GM12878 (cell line): ENCODE measurements at regions not wholly inside any gene's neighbourhood (a gene's known extent, or its start where the extent isn't known, plus 50 kb on each side); places are given as distances from the start of the nearest gene placed in this dataset.

Source experiments
- ATAC-seq: fragments of 200-7000 bp; cut with Tn5 transposase; 3 replicates; pipeline ENCODE4 v1.9.1; 2020; ENCODE audit warnings: mild to moderate bottlenecking, moderate library complexity
- BruUV-seq: library from RNA; stranded (reverse); fragments of 400-500 nt; replicated peaks from 2 replicates; lab custom pipeline; 2021; lab: Mats Ljungman, UMichigan
- CTCF ChIA-PET: fragments of 300-600 bp; sonication (Branson Sonifier 250); formaldehyde crosslinking; extraction: SDS; loops from one replicate; lab custom pipeline; 2021; ENCODE audit warnings: inconsistent platforms; lab: Yijun Ruan, JAX
- POLR2A ChIA-PET: fragments of 350-600 bp; formaldehyde crosslinking; extraction: SDS; loops from one replicate; lab custom pipeline; 2021; ENCODE audit warnings: inconsistent platforms; lab: Charles Lee
- RAD21 ChIA-PET: fragments of 300-600 bp; sonication (Branson Sonifier 250); formaldehyde crosslinking; loops from one replicate; lab custom pipeline; 2023; ENCODE audit warnings: antibody characterized with exemption; ENCODE audit not compliant: unreplicated experiment; lab: Charles Lee
- SMC1A ChIA-PET: fragments of 300-600 bp; sonication (Branson Sonifier 250); formaldehyde crosslinking; loops from one replicate; lab custom pipeline; 2023; ENCODE audit not compliant: unreplicated experiment, uncharacterized antibody; lab: Charles Lee
- DNase-seq: peaks from one replicate; pipeline ENCODE4 v3.0.0-alpha.2; 2011; ENCODE audit warnings: low read depth, low spot score
- FAIRE-seq: peaks from 3 replicates; lab custom pipeline; 2011; peaks lifted over from hg19 to GRCh38; lab: Jason Lieb, UNC
- H2AFZ ChIP-seq: 2 replicates; pipeline ENCODE4 v1.6.0; 2011; ENCODE audit warnings: low read depth, low read length, control low read depth; ENCODE audit not compliant: control insufficient read depth
- H3K27ac ChIP-seq: 2 replicates; pipeline ENCODE4 v1.5.1; 2011; ENCODE audit warnings: control low read depth; ENCODE audit not compliant: control insufficient read depth, insufficient read depth
- H3K27me3 ChIP-seq, 2 experiments: replicated peaks in 1 of 2; 2 replicates each; pipeline versions ENCODE4 v1.6.0 to v1.6.1; 2011; ENCODE audit warnings: low read length in 1 of 2; ENCODE audit not compliant: control insufficient read depth in 2 of 2, insufficient read depth in 2 of 2
- H3K36me3 ChIP-seq, 2 experiments: 2 replicates each; pipeline ENCODE4 v1.5.1; 2011; ENCODE audit warnings: low read length in 1 of 2; ENCODE audit not compliant: control insufficient read depth in 2 of 2, insufficient read depth in 2 of 2
- H3K4me1 ChIP-seq: 2 replicates; pipeline ENCODE4 v1.6.1; 2011; ENCODE audit warnings: mild to moderate bottlenecking, low read length, moderate library complexity, mixed read lengths; ENCODE audit not compliant: control insufficient read depth, insufficient read depth
- H3K4me2 ChIP-seq: 2 replicates; pipeline ENCODE4 v1.6.0; 2011; ENCODE audit warnings: control low read depth; ENCODE audit not compliant: control insufficient read depth, insufficient read depth
- H3K4me3 ChIP-seq: fragments of 200-600 bp; sonication (generic); 2 replicates; pipeline ENCODE4 v1.5.1; 2016
- H3K79me2 ChIP-seq: 2 replicates; pipeline ENCODE4 v1.6.0; 2011; ENCODE audit warnings: low read length; ENCODE audit not compliant: control insufficient read depth, insufficient read depth
- H3K9ac ChIP-seq: 2 replicates; pipeline ENCODE4 v1.8.0; 2011; ENCODE audit warnings: low read length, control low read depth, mixed read lengths; ENCODE audit not compliant: control insufficient read depth, insufficient read depth
- H3K9me3 ChIP-seq: replicated peaks from 3 replicates; pipeline ENCODE4 v1.5.1; 2011; ENCODE audit warnings: mild to moderate bottlenecking, low read length; ENCODE audit not compliant: control insufficient read depth, insufficient read depth
- H4K20me1 ChIP-seq: 2 replicates; pipeline ENCODE4 v1.6.0; 2011; ENCODE audit not compliant: control insufficient read depth, insufficient read depth
- BMI1 ChIP-seq: fragments of 450-650 bp; IDR thresholded peaks from 2 replicates; pipeline ENCODE4 v1.6.1; 2016; ENCODE audit warnings: mild to moderate bottlenecking, moderate library complexity, borderline replicate concordance
- IKZF2 ChIP-seq, 2 experiments: fragments of 450-650 bp; IDR thresholded peaks; 2 replicates each; pipeline ENCODE4 v1.6.1; 2017; ENCODE audit warnings: mild to moderate bottlenecking in 2 of 2, moderate library complexity in 2 of 2
- MEF2A ChIP-seq: IDR thresholded peaks from 2 replicates; pipeline ENCODE4 v1.6.1; 2011; ENCODE audit warnings: low read depth, mild to moderate bottlenecking, low read length, moderate library complexity; ENCODE audit not compliant: insufficient read depth
- RAD51 ChIP-seq: fragments of 450-650 bp; IDR thresholded peaks from 2 replicates; pipeline ENCODE4 v1.6.1; 2016; ENCODE audit warnings: moderate library complexity, mild to moderate bottlenecking, inconsistent platforms
- WGBS: methylation state at CpG from one replicate; pipeline ENCODE4 v1.1.6; 2016; ENCODE audit warnings: low lambda C conversion rate; ENCODE audit not compliant: insufficient replicate concordance, insufficient coverage; ENCODE audit errors: missing lambda C conversion rate; 5-methylcytosine and 5-hydroxymethylcytosine counted together
- in situ Hi-C: fragments of 300-500 bp; cut with MboI; formaldehyde crosslinking; loops from 9 replicates; pipeline ENCODE4 v1.14.3; 2018; ENCODE audit warnings: mixed read lengths
- intact Hi-C: fragments of 100-400 bp; cut with micrococcal nuclease; formaldehyde crosslinking; loops from one replicate; pipeline ENCODE4 v1.14.2; 2022; ENCODE audit not compliant: unreplicated experiment
- TF ChIP-seq, protein P1 (sequence below): fragments of 450-650 bp; IDR thresholded peaks from 2 replicates; pipeline ENCODE4 v1.6.1; 2017; ENCODE audit warnings: mild to moderate bottlenecking, low read depth, inconsistent platforms; ENCODE audit not compliant: poor library complexity, severe bottlenecking
- TF ChIP-seq, protein P2 (sequence below): fragments of 450-650 bp; IDR thresholded peaks from 2 replicates; pipeline ENCODE4 v1.6.1; 2016; ENCODE audit warnings: mild to moderate bottlenecking
- TF ChIP-seq, protein P3 (sequence below): fragments of 450-650 bp; formaldehyde crosslinking; IDR thresholded peaks from 2 replicates; pipeline ENCODE4 v1.4.0; 2020; ENCODE audit warnings: mild to moderate bottlenecking, moderate library complexity
- TF ChIP-seq, protein P4 (sequence below): fragments of 450-650 bp; formaldehyde crosslinking; IDR thresholded peaks from 2 replicates; pipeline ENCODE4 v1.4.0; 2022; ENCODE audit warnings: mild to moderate bottlenecking, moderate library complexity

- in situ Hi-C loops (loop anchor here (25.0 kb wide), 1 partner anchor 306 kb away; the partner anchor contains the start of gene KLHDC2), intact Hi-C loops (no loop called here)
- Histone ChIP-seq H2AFZ (no peak overlapping the region), H3K79me2 (no peaks in the 10 kb centered on the region), H3K4me1 (no peaks in the 10 kb centered on the region), H3K36me3 (no peaks in the 10 kb centered on the region), H3K4me3 (no peak overlapping the region), H3K9ac (no peak overlapping the region), H3K27me3 (no peaks in the 10 kb centered on the region), H3K4me2 (no peak overlapping the region), H3K9me3 (no peaks in the 10 kb centered on the region), H3K27ac (no peak overlapping the region)
- FAIRE-seq (no peak), ATAC-seq (no peak), DNase-seq (no peak)
- RAD21 ChIA-PET, result no interaction called here
- POLR2A ChIA-PET, result no interaction called here
- CTCF ChIA-PET, result interaction anchor here (0.5 kb wide), 1 partner anchor 14 kb away, joined by 3 read pairs; no protein-coding TSS in a partner anchor
- SMC1A ChIA-PET, result no interaction called here
- BruUV-seq, result no TSS peak
- WGBS, result 23% methylated on average over 2 of the region's 2 CpGs
- no peak for TF ChIP-seq MEF2A
- TF ChIP-seq, protein P1, sequence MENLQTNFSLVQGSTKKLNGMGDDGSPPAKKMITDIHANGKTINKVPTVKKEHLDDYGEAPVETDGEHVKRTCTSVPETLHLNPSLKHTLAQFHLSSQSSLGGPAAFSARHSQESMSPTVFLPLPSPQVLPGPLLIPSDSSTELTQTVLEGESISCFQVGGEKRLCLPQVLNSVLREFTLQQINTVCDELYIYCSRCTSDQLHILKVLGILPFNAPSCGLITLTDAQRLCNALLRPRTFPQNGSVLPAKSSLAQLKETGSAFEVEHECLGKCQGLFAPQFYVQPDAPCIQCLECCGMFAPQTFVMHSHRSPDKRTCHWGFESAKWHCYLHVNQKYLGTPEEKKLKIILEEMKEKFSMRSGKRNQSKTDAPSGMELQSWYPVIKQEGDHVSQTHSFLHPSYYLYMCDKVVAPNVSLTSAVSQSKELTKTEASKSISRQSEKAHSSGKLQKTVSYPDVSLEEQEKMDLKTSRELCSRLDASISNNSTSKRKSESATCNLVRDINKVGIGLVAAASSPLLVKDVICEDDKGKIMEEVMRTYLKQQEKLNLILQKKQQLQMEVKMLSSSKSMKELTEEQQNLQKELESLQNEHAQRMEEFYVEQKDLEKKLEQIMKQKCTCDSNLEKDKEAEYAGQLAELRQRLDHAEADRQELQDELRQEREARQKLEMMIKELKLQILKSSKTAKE, result no peak
- no peak for TF ChIP-seq BMI1
- TF ChIP-seq, protein P2, sequence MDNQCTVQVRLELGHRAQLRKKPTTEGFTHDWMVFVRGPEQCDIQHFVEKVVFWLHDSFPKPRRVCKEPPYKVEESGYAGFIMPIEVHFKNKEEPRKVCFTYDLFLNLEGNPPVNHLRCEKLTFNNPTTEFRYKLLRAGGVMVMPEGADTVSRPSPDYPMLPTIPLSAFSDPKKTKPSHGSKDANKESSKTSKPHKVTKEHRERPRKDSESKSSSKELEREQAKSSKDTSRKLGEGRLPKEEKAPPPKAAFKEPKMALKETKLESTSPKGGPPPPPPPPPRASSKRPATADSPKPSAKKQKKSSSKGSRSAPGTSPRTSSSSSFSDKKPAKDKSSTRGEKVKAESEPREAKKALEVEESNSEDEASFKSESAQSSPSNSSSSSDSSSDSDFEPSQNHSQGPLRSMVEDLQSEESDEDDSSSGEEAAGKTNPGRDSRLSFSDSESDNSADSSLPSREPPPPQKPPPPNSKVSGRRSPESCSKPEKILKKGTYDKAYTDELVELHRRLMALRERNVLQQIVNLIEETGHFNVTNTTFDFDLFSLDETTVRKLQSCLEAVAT, result no peak
- TF ChIP-seq, protein P3, sequence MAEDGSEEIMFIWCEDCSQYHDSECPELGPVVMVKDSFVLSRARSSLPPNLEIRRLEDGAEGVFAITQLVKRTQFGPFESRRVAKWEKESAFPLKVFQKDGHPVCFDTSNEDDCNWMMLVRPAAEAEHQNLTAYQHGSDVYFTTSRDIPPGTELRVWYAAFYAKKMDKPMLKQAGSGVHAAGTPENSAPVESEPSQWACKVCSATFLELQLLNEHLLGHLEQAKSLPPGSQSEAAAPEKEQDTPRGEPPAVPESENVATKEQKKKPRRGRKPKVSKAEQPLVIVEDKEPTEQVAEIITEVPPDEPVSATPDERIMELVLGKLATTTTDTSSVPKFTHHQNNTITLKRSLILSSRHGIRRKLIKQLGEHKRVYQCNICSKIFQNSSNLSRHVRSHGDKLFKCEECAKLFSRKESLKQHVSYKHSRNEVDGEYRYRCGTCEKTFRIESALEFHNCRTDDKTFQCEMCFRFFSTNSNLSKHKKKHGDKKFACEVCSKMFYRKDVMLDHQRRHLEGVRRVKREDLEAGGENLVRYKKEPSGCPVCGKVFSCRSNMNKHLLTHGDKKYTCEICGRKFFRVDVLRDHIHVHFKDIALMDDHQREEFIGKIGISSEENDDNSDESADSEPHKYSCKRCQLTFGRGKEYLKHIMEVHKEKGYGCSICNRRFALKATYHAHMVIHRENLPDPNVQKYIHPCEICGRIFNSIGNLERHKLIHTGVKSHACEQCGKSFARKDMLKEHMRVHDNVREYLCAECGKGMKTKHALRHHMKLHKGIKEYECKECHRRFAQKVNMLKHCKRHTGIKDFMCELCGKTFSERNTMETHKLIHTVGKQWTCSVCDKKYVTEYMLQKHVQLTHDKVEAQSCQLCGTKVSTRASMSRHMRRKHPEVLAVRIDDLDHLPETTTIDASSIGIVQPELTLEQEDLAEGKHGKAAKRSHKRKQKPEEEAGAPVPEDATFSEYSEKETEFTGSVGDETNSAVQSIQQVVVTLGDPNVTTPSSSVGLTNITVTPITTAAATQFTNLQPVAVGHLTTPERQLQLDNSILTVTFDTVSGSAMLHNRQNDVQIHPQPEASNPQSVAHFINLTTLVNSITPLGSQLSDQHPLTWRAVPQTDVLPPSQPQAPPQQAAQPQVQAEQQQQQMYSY (CRISPR knock-in tag), result no peak
- TF ChIP-seq, protein P4, sequence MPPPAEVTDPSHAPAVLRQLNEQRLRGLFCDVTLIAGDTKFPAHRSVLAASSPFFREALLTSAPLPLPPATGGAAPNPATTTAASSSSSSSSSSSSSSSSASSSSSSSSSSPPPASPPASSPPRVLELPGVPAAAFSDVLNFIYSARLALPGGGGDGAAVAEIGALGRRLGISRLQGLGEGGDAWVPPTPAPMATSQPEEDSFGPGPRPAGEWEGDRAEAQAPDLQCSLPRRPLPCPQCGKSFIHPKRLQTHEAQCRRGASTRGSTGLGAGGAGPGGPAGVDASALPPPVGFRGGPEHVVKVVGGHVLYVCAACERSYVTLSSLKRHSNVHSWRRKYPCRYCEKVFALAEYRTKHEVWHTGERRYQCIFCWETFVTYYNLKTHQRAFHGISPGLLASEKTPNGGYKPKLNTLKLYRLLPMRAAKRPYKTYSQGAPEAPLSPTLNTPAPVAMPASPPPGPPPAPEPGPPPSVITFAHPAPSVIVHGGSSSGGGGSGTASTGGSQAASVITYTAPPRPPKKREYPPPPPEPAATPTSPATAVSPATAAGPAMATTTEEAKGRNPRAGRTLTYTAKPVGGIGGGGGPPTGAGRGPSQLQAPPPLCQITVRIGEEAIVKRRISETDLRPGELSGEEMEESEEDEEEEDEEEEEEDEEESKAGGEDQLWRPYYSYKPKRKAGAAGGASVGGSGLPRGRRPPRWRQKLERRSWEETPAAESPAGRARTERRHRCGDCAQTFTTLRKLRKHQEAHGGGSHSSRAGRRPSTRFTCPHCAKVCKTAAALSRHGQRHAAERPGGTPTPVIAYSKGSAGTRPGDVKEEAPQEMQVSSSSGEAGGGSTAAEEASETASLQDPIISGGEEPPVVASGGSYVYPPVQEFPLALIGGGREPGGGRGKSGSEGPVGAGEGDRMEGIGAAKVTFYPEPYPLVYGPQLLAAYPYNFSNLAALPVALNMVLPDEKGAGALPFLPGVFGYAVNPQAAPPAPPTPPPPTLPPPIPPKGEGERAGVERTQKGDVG (CRISPR knock-in tag), result no peak
- no peak for TF ChIP-seq RAD51
- TF ChIP-seq IKZF2 (IDR thresholded peaks at IDR 0.05), result no peak
- TF ChIP-seq, all 136 proteins: peak for 0
- no peaks in the 10 kb centered on the region for H4K20me1 ChIP-seq
Observed at GRCh38 chr14:49456589-49456988, 129.6 kb downstream of the RPS29 start.
